ENCODE measurements at regions not wholly inside any gene's neighbourhood (a gene's known extent, or its start where the extent isn't known, plus 50 kb on each side); places are given as distances from the start of the nearest gene placed in this dataset.

DNA sequence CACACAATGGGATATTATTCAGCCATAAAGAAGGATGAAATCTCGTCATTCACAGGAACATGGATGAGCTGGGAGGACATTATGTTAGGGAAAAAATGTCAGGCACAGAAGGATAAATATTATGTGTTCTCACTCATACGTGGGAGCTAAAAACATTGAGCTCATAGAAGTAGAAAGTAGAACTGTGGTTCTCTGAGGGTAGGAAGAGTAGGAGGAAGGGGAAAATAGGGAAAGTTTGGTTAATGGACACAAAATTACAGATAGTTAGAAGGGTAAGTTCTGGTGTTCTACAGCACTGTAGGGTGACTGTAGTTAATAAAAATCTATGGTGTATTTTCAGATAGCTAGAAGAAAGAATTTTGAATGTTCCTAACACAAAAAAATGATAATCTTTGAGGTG lies 102.6 kb upstream of the LIPC start:
- no peak for TF ChIP-seq JUND (IDR thresholded peaks at IDR 0.05; ENCODE audit: low read depth)
- no peak for DNase-seq (ENCODE audit: low read depth in 1 of 2, low spot score in 1 of 2)
- in situ Hi-C loops (cut with HindIII; ENCODE audit: low pct_unique_long_range_greater_than_20kb, low sequenced_read_pairs) = no loop called here

- DNase-seq (ENCODE audit: low read depth in 1 of 2, low spot score in 1 of 2) = peak in 1 of 2 experiments; percentile 66
- in situ Hi-C loops (cut with HindIII; ENCODE audit: low pct_unique_long_range_greater_than_20kb, low sequenced_read_pairs) = no loop called here
- TF ChIP-seq JUND (IDR thresholded peaks at IDR 0.05; ENCODE audit: low read depth) = no peak
Observed at GRCh38 chr15:58329781-58330671, 101.8 kb upstream of the LIPC start.

GRCh38 chr15:58330741-58331559 lies 100.8 kb upstream of the LIPC start:
- DNase-seq (ENCODE audit: low read depth in 1 of 2, low spot score in 1 of 2) = no peak
- in situ Hi-C loops (cut with HindIII; ENCODE audit: low pct_unique_long_range_greater_than_20kb, low sequenced_read_pairs) = no loop called here
- TF ChIP-seq JUND (IDR thresholded peaks at IDR 0.05; ENCODE audit: low read depth) = no peak

GRCh38 chr15:58331560-58331912 lies 100.3 kb upstream of the LIPC start:
- no peak for DNase-seq (ENCODE audit: low read depth in 1 of 2, low spot score in 1 of 2)

DNA sequence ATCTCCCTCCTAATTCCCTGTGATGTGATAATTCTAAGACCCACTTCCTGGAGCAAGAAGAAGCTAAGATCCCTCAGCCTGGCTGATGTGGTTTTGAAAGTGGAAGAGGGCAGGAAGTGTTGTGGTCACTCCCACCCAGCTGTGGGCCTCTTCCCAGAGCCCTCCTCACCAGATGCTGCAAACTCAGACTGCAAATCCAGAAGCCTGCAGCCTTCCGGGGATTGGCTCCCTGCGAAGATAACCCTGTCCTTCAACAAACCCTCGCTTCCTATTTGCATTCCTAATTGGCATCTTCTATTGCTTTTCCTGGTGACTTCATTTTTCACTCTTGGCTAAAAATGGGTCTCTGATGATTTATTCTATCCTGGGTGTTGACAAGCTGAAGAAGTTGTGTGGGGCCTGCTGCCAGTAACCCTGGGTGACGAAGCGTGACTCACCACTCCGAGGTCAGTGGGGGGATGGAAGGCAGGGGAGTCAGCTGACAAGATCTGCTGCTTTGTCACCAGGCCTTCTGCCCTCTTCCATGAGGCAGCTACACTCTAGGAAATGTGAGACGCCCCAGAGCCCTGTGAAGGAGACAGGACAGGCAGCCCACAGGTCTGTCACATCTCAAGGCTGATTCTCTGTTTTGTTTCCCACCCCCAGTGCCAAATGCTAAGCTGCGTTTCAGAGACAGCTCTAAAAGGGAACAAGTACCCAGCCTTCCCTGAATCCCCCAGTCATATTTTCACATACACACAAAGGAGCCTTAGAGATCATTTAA lies 99.7 kb upstream of the LIPC start:
- TF ChIP-seq JUND (IDR thresholded peaks at IDR 0.05; ENCODE audit: low read depth) = no peak
- DNase-seq (ENCODE audit: low read depth in 1 of 2, low spot score in 1 of 2) = peak in 1 of 2 experiments; percentile 81
- in situ Hi-C loops (cut with HindIII; ENCODE audit: low pct_unique_long_range_greater_than_20kb, low sequenced_read_pairs) = no loop called here

More at GRCh38 chr15:58331560-58331912, 100.3 kb upstream of the LIPC start:
- in situ Hi-C loops (cut with HindIII; ENCODE audit: low pct_unique_long_range_greater_than_20kb, low sequenced_read_pairs) = no loop called here
- no peak for TF ChIP-seq JUND (IDR thresholded peaks at IDR 0.05; ENCODE audit: low read depth)

GRCh38 chr15:58332676-58333400 lies 99.0 kb upstream of the LIPC start:
- DNase-seq (ENCODE audit: low read depth in 1 of 2, low spot score in 1 of 2) = peak in 1 of 2 experiments; percentile 76
- no peak for TF ChIP-seq JUND (IDR thresholded peaks at IDR 0.05; ENCODE audit: low read depth)
- in situ Hi-C loops (cut with HindIII; ENCODE audit: low pct_unique_long_range_greater_than_20kb, low sequenced_read_pairs) = no loop called here

GRCh38 chr15:58334803-58335202 lies 97.0 kb upstream of the LIPC start:
- TF ChIP-seq JUND (IDR thresholded peaks at IDR 0.05; ENCODE audit: low read depth) = no peak
- no peak for DNase-seq (ENCODE audit: low read depth in 1 of 2, low spot score in 1 of 2)
- in situ Hi-C loops (cut with HindIII; ENCODE audit: low pct_unique_long_range_greater_than_20kb, low sequenced_read_pairs) = no loop called here

- DNase-seq (ENCODE audit: low read depth in 1 of 2, low spot score in 1 of 2) = no peak
- in situ Hi-C loops (cut with HindIII; ENCODE audit: low pct_unique_long_range_greater_than_20kb, low sequenced_read_pairs) = no loop called here
- TF ChIP-seq JUND (IDR thresholded peaks at IDR 0.05; ENCODE audit: low read depth) = no peak
Observed at GRCh38 chr15:58336161-58336560, 95.6 kb upstream of the LIPC start.

DNA sequence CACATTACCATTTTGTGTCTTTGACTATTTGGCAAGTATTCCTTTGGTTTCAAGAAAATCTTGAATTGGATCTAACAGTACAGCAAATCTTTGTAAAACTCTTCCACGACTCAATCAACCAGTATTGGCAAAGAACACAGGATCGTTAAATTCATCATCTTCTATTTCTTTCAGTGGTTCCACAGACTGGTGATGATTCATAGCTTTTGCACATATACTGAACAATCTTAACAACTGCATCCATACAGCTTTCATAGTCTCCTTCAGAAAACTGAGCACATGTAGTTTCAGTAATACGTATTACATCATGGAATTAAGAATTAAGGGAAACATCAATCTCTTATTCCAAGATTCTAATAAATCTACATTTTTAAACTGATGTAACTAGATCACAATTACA lies 91.6 kb upstream of the LIPC start:
- TF ChIP-seq JUND (IDR thresholded peaks at IDR 0.05; ENCODE audit: low read depth) = no peak
- in situ Hi-C loops (cut with HindIII; ENCODE audit: low pct_unique_long_range_greater_than_20kb, low sequenced_read_pairs) = no loop called here
- no peak for DNase-seq (ENCODE audit: low read depth in 1 of 2, low spot score in 1 of 2)

DNA sequence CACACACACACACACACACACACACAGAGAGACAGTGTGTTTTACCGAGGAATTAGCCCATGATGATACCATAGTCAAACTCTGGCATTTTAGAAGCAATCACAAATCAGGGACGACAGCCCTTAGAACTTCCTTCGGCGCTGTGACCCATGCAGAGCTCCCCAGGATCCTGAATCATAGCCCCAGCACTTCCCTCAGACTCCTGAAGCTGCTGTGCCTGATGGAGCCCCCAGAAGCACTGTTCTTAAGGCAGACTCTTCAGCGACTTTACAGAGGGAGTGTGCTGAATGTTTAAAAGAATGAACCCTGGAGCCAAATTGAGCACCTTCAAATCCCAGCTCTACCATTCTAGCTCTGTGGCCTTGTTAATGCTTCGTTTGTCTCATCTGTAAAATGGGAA lies 89.3 kb upstream of the LIPC start:
- no peak for DNase-seq (ENCODE audit: low read depth in 1 of 2, low spot score in 1 of 2)
- in situ Hi-C loops (cut with HindIII; ENCODE audit: low pct_unique_long_range_greater_than_20kb, low sequenced_read_pairs) = no loop called here
- TF ChIP-seq JUND (IDR thresholded peaks at IDR 0.05; ENCODE audit: low read depth) = no peak

GRCh38 chr15:58344213-58345070 lies 87.3 kb upstream of the LIPC start:
- TF ChIP-seq JUND (IDR thresholded peaks at IDR 0.05; ENCODE audit: low read depth) = no peak
- DNase-seq (ENCODE audit: low read depth in 1 of 2, low spot score in 1 of 2) = no peak
- in situ Hi-C loops (cut with HindIII; ENCODE audit: low pct_unique_long_range_greater_than_20kb, low sequenced_read_pairs) = no loop called here

All from T47D (cell line).